HG03439 (cell line): ENCODE measurements at regions not wholly inside any gene's neighbourhood (a gene's known extent, or its start where the extent isn't known, plus 50 kb on each side); places are given as distances from the start of the nearest gene placed in this dataset.
"Not testable (repeated sequence)": the region's sequence is repeated elsewhere in the genome, so short reads cannot be mapped to it uniquely, and the experiment has no call there.

Source experiments
- ATAC-seq: cut with Tn5 transposase; IDR thresholded peaks from one replicate; pipeline ENCODE4 v1.9.1; 2021; ENCODE audit warnings: mild to moderate bottlenecking, moderate library complexity; ENCODE audit not compliant: unreplicated experiment

DNA sequence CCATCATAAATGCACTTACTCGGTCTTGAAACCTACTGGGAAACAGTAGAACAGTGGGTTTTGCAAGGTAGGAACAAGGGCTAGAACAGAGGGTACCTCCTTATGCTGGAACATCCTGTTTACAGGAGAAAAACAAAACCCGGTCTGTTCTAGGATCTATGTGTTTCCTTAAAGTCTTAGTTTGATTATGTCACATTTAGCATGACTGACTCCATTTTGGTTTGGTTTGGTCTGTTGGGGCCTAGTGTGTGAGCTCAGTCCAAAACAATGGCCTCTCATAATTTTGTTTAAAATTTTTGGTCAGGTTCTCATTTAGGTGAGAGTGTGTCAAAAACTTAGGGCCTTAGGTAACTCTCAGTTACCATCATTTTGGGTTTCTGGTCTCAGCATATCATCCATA is 96.3 kb upstream of the TRIM24 start:
- no peak for ATAC-seq

DNA sequence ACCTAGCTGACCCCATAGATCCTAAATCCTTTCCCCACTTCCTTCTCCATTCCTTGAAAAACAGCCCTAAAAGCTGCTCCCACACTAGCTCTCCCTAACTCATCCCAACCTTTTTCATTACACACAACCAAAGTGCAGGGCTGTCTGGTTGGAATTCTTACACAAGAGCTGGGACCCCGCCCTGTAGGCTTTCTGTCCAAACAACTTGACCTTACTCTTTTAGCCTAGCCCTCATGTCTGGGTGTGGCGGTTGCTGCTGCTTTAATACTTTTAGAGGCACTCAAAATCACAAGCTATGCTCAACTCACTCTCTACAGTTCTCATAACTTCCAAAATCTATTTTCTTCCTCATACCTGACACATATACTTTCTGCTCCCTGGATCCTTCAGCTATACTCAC is 93.9 kb upstream of the TRIM24 start:
- ATAC-seq, result not testable (repeated sequence)

DNA sequence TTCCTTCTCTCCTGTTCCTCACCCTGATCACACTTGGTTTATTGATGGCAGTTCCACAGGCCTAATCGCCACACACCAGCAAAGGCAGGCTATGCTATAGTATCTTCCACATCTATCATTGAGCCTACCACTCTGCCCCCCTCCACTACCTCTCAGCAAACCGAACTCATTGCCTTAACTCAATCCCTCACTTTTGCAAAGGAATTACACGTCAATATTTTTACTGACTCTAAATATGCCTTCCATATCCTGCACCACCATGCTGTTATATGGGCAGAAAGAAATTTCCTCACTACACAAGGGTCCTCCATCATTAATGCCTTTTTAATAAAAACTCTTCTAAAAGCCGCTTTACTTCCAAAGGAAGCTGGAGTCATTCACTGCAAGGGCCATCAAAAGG is 93.4 kb upstream of the TRIM24 start:
- not testable (repeated sequence) for ATAC-seq

DNA sequence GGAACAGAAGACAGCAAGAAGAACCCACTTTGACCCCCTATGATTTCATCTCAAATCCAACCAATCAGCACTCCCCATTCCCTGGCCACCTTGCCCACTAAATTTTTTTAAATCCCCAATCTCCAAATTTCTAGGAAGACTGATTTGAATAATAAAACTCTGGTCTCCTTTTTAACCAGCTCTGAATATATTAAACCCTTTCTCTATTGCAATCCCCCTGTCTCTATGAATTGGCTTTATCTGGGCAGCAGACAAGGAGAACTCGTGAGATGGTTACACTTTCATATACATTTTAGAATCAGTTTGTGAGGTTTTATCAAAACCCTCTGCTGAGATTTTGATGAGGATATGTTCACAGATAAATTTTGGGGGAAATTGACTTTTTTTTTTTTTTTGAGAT is 90.3 kb upstream of the TRIM24 start:
- ATAC-seq, result no peak

DNA sequence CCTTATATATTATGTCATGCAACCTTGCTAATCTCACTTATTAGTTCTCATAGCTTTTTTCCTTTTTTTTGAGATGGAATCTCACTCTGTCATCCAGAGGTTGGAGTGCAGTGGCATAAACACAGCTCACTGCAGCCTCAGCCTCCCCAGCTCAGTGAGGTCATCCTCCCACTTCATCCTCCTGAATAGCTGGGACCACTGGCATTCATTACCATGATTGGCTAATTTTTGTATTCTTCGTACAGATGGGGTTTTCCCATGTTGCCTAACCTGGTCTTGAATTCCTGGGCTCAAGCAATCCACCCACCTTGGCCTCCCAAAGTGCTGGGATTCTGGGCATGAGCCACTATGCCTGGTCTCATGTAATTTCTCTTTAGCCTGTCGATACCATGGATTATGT is 89.1 kb upstream of the TRIM24 start:
- ATAC-seq, result no peak

DNA sequence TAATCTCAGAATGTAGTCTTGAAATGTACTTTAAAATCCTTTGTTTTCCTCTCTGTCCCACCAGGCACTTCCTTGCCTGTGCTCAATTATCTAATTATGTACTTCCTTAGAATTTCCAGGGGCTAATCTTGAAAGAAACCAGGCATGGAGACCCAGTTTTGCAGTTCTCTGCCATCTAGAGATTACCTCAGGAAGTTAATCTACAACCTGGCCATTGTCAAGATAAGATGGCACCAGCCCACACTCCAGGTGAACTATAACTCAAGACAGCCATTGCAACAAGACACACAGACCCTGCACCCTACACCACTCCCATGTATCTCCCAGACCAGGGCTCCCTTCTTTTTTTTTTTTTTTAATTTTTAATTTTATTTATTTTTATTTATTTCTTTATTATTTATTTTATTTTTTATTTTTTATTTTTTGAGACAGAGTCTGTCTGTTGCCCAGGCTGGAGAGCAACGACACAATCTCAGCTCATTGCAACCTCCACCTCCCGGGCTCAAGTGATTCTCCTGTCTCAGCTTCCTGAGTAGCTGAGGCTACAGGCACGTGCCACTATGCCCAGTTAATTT is 85.9 kb upstream of the TRIM24 start:
- ATAC-seq, result no peak

DNA sequence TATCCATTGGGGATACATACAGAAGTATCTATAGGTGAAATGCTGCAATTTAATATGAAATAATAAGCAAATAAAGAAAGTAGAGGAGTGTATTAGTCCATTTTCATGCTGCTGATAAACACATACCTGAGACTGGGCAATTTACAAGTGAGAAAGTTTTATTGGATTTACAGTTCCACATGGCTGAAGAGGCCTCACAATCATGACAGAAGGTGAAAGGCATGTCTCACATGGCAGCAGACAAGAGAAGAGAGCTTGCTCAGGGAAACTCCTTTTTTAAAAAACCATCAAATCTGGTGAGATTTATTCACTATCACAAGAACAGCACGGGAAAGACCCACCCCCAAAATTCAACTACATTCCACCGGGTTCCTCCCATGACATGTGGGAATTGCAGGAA is 82.8 kb upstream of the TRIM24 start:
- no peak for ATAC-seq

DNA sequence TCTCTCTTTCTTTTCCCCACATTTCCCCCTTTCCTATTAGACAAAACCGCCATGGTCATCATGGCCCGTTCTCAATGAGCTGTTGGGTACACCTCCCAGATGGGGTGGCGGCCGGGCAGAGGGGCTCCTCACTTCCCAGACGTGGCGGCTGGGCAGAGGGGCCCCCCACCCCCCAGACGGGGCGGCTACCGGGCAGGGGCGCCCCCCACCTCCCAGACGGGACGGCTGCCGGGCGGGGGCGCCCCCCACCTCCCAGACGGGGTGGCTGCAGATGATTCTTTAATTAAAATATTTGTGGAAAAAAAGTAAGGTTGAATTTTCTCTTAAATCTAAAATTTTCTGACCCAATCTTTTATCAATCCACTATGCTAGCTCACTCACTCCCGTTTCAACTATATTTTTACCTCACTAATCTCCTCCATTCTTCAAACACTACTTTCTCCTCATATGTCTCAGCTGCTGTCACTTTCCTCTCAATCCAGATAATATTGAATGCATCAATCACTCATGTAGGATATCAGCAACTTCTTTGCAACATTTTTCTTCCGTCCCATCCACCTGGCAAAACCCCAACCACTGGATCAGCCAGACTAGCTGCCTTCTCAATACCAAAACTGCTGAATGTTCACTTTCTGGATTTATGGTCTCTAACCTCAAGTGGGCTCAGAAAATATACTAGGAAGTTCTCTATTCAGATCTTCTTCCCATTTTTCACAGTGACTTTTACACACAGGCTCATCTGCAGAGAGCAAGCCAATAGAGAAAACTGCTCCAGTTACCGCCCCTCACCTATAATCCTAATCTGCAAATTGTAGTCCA is 81.1 kb upstream of the TRIM24 start:
- ATAC-seq, result no peak

DNA sequence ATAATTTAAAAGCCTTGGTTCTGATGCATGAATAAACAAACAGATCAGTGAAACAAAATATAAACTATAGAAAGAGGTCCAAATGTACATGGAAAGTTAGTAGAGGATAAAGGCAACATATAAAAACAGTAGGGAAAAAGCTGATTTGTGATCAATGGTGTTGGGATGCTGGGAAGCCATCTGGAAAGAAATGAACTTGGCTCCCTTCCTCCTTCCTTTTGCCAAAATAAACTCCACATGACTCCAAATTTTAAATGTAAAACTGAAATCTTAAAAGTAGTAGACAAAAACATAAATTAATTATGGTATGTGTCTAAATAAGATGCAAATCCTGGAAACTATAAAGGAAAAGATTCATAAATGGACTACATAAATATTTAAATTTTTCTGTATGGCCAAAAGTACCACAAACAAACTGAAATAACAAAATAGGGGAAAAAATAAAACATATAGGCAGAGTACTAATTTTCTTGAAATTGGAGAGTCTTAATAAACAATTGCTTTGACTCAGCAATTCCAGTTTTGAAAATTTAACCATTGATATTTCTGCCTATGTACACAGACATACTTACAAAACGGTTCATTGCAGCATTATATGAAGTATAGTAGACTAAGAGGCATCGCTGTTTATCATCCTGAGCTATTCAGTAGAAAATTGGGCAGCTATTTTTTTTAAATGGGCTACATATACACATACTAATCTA is 77.0 kb upstream of the TRIM24 start:
- ATAC-seq, result no peak

DNA sequence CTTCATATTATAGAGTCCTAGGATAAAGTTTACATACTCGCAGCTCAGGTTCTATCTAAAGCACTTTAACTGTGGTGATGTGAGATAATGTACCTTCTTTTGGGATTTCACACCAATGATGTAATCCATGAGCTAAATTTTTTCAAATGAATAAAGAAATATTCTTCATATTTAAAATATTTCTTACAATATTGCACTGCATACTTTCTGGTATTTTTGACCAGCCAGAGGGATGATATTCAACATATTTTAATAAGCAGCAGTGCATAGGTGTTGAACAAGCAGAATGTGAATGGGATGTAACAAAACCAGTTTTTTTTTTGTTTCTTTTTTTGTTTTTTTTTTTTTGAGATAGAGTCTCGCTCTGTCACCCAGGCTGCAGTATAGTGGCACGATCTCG is 73.2 kb upstream of the TRIM24 start:
- ATAC-seq, result no peak

DNA sequence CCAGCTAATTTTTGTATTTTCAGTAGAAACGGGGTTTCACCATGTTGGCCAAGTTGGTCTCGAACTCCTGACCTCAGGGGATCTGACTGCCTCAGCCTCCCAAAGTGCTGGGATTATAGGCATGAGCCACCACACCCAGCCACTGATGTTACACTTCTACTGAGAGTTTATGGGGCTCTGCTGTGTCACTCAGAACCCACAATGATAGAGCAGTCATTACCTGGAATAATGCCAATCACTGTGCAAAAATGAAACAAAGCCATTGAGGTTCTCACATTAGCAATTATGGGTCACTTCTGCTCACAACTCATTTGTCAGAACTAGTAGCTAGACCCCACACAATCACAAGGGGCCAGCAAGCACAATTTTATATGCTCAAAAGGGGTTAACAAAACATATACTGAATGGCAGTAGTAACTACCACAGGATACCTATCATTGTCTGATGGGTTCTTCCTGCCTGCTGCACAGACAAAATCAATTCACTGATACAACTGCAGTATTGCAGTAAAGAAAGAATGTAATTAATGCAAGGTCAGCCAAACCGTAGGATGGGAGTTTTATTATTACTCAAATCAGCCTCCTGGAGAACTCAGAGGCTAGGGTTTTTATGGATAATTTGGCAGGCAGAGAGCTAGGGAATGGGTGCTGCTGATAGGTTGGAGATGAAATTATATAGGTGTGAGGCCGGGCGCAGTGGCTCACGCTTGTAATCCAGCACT is 72.1 kb upstream of the TRIM24 start:
- ATAC-seq, result no peak

DNA sequence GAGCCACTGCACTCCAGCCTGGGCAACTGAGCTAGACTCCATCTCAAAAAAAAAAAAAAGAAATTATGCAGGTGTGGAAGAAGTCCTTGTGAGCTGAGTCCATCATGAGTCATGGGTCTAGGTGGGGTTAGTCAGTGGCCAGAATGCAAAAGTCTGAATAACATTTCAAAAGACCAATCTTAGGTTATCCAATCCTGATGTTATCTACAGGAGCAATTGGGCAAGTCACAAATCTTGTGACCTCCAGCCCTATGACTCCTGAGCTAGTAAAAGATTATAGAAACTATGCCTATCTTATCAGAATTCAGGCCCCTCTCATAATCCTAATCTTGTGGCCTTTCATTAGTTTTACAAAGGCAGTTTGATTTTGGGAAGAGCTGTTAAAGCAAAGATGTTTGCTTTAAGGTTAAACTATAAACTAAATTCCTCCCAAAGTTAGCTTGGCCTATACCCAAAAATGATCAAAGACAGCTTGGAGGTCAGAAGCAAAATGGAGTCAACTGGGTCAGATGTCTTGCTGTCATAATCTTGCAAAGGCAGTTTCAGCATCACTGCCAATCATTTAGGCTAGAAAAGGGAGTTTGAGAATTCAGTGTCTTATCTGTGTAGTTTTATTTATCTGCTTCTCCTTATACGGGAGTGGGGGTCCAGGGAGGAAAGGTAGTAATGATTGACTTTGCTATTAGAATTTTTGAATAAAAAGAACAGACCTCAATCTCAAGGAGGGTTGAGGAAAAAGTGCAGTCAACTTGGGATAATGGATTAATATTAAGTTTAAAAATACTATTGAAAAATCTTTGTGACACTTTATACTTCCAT is 71.2 kb upstream of the TRIM24 start:
- no peak for ATAC-seq

DNA sequence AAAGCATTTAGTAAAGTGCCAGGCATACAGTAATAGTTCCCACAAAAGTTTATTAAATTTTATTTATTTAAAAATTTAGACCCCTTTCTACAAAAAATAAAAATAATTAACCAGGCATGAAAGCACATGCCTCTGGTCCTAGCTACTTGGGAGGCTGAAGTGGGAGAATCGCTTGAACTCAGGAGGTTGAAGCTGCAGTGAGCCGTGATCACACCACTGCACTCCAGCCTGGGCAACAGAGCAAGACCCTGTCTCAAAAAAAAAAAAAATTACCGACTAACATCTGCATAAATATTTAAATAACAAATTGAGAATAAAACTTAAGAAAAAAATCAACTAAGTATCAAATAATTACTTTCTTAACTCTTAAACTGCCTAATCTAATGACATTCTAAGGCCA is 64.3 kb upstream of the TRIM24 start:
- ATAC-seq, result no peak

DNA sequence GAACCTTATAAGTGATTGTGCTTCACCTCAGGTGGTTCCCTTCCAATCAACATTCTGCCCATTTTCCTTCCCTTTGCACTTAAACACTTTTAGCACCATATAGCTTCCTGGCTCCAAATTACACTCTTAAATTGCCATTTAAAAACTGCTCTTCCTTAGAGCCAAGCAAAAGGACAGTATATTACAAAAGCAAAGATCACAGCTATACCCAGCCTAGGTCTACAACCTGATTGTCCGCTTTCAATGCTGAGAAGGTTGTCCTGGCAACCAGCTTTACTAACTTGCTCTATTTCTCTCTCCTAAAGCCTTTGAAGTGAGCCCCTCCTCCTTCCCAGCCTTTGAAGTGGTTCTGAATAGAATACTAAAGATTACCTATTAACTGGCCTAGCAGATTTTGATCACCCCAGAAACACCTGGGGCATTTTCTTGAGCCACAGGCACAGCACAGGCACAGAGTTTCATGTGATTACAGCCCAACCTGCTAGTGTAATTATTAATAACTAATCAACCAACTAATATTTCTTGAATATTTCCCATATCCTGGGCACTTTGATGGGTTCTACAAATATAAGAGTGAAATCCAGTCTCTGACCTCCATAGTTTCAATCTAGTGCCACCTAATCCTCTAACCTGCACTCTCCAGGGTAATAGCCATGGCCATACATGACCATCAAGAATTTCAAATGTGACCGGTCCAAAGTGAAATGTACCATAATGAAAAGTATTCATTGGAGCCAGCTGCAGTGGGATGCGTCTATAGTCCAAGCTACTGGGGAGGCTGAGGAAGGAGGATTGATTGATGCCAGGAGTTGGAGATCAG is 63.6 kb upstream of the TRIM24 start:
- ATAC-seq, result peak; percentile 71

DNA sequence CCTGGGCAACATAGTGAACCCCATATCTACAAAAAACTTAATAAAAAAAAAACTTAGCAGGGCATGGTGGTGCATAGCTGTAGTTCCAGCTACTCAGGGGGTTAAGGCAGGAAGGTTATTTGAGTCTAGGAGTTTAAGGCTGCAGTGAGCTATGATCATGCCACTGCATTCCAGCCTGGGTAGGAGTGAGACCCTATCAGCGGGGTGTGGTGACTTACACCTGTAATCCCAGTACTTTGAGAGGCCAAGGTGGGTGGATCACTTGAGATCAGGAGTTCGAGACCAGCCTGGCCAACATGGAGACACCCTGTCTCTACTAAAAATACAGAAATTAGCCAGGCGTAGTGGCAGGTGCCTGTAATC is 63.0 kb upstream of the TRIM24 start:
- not testable (repeated sequence) for ATAC-seq

DNA sequence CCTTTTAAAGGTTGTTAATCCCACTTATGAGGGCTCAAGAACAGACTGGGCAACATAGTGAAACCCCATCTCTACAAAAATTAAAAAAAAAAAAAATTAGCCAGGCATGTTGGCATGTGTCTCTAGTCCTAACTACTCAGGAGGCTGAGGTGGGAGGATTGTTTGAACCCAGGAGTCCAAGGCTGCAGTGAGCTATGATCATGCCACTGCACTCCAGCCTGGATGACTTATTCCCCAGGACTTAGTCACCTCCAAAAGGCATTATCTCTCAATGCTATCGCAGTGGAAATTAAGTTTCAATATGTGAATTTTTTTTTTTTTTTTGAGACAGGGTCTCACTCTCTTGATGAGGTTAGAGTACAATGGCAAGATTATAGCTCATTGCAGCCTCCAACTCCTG is 61.2 kb upstream of the TRIM24 start:
- no peak for ATAC-seq

DNA sequence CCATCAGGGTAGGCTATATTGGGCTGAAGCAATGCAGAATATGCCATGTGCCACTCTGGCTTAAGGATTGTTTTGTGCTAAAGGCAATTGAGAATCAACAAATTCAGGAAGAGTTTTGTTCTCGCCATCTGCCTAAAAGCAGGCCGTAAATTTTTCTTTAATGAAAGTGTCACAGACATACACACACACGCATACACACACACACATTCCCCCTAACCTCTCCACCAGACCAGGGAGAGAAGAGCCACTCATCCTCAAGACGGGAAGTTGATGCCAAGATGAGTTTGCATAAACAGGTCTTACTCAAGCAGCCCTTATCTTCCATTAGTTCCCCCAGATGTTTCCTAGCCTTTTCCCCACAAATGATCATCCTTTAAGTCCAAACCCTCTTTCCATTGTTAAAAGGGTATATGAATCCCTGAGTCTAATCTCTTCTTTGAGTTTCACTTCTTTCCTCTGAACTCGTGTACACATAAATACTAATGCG is 59.6 kb upstream of the TRIM24 start:
- ATAC-seq, result no peak

DNA sequence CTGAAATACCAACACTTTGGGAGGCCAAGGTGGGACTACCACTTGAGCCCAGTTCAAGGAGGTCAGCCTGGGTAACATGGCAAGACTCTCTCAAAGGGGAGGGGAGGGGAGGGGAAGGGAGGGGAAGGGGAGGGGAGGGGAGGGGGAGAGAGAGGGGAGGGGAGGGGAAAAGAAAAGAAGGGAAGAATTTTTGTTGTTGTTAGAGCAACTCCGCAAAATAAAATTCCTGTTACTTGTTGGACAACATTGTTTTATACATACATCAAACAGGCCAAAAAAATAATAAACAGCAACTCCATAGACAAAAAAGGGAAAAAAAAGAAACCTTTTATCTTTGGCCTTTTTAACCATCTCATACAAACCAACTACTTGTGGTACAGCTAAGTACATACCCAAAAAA is 57.3 kb upstream of the TRIM24 start:
- no peak for ATAC-seq

DNA sequence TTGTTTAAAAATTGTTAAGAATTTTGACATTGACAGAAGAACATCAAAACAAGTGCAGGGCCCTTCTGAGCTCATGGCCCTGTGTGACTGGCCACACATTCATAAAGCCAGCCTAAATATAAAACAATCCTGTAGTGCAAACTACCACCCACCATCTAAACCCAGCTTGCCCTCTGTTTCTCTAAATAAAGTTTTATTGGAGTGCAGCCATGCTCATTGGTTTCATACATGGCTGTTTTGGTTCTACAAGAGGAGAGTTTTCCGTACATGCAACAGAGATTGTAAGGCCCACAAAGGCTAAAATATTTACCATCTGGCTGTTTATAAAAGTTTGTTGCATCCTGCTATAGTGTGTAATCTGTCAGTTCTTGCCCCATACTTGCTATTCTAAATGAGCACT is 54.6 kb upstream of the TRIM24 start:
- ATAC-seq, result no peak

DNA sequence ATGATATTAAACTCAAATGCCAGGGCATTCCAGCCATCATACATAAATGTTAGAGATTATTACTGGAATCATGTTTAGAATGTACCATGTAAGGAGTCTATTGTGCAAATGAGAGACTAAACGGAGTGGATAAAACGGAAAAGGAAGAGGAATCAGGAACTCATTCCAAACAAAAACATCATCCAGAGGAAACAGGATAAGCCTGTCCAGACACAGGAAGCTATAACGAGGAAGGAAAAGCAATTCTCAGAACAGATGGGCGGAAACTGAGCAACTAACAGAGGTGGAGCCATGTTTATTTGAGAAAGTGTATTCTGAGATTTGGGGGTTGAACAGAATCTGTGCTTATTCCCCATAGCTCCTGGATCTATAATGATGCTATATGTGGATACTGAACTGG is 52.3 kb upstream of the TRIM24 start:
- ATAC-seq, result no peak
